Neural progenitor cell (in vitro differentiated cells): ENCODE measurements at regions not wholly inside any gene's neighbourhood (a gene's known extent, or its start where the extent isn't known, plus 50 kb on each side); places are given as distances from the start of the nearest gene placed in this dataset.

Source experiments
- DNase-seq: peaks from one replicate; pipeline ENCODE4 v3.0.0-alpha.2; 2016; ENCODE audit warnings: low spot score
- H2AFZ ChIP-seq: fragments of 200-600 bp; sonication (generic); replicated peaks from 2 replicates; pipeline ENCODE4 v1.6.1; 2016; ENCODE audit warnings: antibody characterized with exemption
- H3F3A ChIP-seq: fragments of 200-600 bp; sonication (generic); 2 replicates; pipeline ENCODE4 v1.6.1; 2016; ENCODE audit warnings: antibody characterized with exemption, low read depth
- H3K27ac ChIP-seq: fragments of 200-600 bp; sonication (generic); 2 replicates; pipeline ENCODE4 v1.5.1; 2016; ENCODE audit warnings: mild to moderate bottlenecking
- H3K27me3 ChIP-seq: fragments of 200-600 bp; sonication (generic); 2 replicates; pipeline ENCODE4 v1.6.1; 2016; ENCODE audit warnings: mild to moderate bottlenecking, moderate library complexity
- H3K36me3 ChIP-seq: fragments of 200-600 bp; sonication (generic); 2 replicates; pipeline ENCODE4 v1.5.1; 2016
- H3K4me1 ChIP-seq: fragments of 200-600 bp; sonication (generic); 2 replicates; pipeline ENCODE4 v1.6.1; 2016; ENCODE audit warnings: mixed run types
- H3K4me2 ChIP-seq: fragments of 200-600 bp; sonication (generic); 2 replicates; pipeline ENCODE4 v1.6.1; 2016
- H3K4me3 ChIP-seq: fragments of 200-600 bp; sonication (generic); 2 replicates; pipeline ENCODE4 v1.5.1; 2016
- H3K79me2 ChIP-seq: fragments of 200-600 bp; sonication (generic); 2 replicates; pipeline ENCODE4 v1.6.1; 2016; ENCODE audit warnings: low read depth
- H3K9ac ChIP-seq: fragments of 200-600 bp; sonication (generic); 2 replicates; pipeline ENCODE4 v1.6.1; 2016
- H3K9me3 ChIP-seq: fragments of 200-600 bp; sonication (generic); 2 replicates; pipeline ENCODE4 v1.5.1; 2016; ENCODE audit warnings: low read depth
- H4K20me1 ChIP-seq: fragments of 200-600 bp; sonication (generic); 2 replicates; pipeline ENCODE4 v1.6.1; 2016; ENCODE audit warnings: low read depth
- H3K27ac Mint-ChIP-seq: 3 replicates; pipeline ENCODE4 v1.8.0; 2021; ENCODE audit warnings: mixed read lengths
- H3K27me3 Mint-ChIP-seq: 2 replicates; pipeline ENCODE4 v1.8.0; 2022; ENCODE audit warnings: low read depth, mild to moderate bottlenecking, inconsistent platforms, moderate library complexity, mixed read lengths; ENCODE audit not compliant: insufficient read depth
- H3K36me3 Mint-ChIP-seq: 3 replicates; pipeline ENCODE4 v1.8.0; 2021; ENCODE audit warnings: mixed read lengths
- H3K4me1 Mint-ChIP-seq: 3 replicates; pipeline ENCODE4 v1.8.0; 2021; ENCODE audit warnings: mixed read lengths
- H3K4me3 Mint-ChIP-seq: 3 replicates; pipeline ENCODE4 v1.8.0; 2021; ENCODE audit warnings: mild to moderate bottlenecking, moderate library complexity, mixed read lengths
- H3K9me3 Mint-ChIP-seq: 3 replicates; pipeline ENCODE4 v1.8.0; 2020; ENCODE audit warnings: mixed read lengths
- EZH2 ChIP-seq: fragments of 200-600 bp; sonication (generic); IDR thresholded peaks from 2 replicates; pipeline ENCODE4 v1.6.1; 2017; ENCODE audit warnings: antibody characterized with exemption, mild to moderate bottlenecking, moderate library complexity
- EZH2phosphoT487 ChIP-seq: fragments of 200-600 bp; sonication (generic); IDR thresholded peaks from 2 replicates; pipeline ENCODE4 v1.6.1; 2017; ENCODE audit warnings: antibody characterized with exemption
- TF ChIP-seq, protein P1 (sequence below): fragments of 200-600 bp; sonication (generic); IDR thresholded peaks from 2 replicates; pipeline ENCODE4 v1.5.1; 2017; ENCODE audit warnings: antibody characterized with exemption, mild to moderate bottlenecking

DNA sequence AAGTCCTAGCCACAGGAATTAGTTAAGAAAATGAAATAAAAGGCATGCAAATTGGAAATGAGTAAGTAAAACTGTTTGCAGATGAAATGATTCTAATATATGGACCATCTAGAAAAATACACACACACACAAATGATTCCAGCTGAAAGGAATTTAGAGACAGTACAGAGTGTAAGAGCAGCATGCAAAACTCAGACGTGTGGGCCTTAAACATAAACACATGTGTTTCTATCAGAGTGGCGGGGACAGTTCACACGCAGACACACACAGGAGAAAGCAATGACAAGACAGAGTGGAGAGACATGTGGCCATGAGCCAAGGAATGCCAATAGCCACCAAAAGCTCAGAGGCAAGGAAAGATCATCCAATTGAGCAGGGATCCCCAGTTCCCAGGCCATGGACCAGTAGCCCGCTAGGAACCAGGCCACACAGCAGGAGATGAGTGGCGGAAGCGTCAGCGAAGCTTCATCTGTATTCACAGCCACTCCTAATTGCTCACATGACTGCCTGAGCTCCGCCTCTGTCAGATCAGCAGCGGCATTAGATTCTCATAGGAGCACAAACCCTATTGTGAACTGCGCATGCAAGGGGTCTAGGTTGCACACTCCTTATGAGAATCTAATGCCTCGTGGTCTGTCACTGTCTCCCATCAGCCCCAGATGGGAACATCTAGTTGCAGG lies 155.4 kb downstream of the ARL4C start:
- Histone ChIP-seq H3K4me1 (peaks cover 7% of the 10 kb centered on the region), H3K4me2 (no peak overlapping the region), H3K79me2 (no peaks in the 10 kb centered on the region), H3K4me3 (no peak overlapping the region), H3F3A (no peaks in the 10 kb centered on the region), H3K9me3 (no peaks in the 10 kb centered on the region), H3K27ac (no peak overlapping the region), H3K27me3 (no peaks in the 10 kb centered on the region), H3K36me3 (no peaks in the 10 kb centered on the region), H4K20me1 (no peaks in the 10 kb centered on the region), H3K9ac (no peak overlapping the region), H2AFZ (no peak overlapping the region)
- no peak for DNase-seq
- Mint-ChIP-seq H3K4me3 (no peak overlapping the region), H3K27ac (no peak overlapping the region), H3K27me3 (peaks cover 6% of the 10 kb centered on the region), H3K9me3 (peaks cover 20% of the 10 kb centered on the region), H3K36me3 (no peaks in the 10 kb centered on the region), H3K4me1 (peaks cover 13% of the 10 kb centered on the region)
- TF ChIP-seq EZH2 = no peak
- TF ChIP-seq, protein P1, sequence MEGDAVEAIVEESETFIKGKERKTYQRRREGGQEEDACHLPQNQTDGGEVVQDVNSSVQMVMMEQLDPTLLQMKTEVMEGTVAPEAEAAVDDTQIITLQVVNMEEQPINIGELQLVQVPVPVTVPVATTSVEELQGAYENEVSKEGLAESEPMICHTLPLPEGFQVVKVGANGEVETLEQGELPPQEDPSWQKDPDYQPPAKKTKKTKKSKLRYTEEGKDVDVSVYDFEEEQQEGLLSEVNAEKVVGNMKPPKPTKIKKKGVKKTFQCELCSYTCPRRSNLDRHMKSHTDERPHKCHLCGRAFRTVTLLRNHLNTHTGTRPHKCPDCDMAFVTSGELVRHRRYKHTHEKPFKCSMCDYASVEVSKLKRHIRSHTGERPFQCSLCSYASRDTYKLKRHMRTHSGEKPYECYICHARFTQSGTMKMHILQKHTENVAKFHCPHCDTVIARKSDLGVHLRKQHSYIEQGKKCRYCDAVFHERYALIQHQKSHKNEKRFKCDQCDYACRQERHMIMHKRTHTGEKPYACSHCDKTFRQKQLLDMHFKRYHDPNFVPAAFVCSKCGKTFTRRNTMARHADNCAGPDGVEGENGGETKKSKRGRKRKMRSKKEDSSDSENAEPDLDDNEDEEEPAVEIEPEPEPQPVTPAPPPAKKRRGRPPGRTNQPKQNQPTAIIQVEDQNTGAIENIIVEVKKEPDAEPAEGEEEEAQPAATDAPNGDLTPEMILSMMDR = no peak

DNA sequence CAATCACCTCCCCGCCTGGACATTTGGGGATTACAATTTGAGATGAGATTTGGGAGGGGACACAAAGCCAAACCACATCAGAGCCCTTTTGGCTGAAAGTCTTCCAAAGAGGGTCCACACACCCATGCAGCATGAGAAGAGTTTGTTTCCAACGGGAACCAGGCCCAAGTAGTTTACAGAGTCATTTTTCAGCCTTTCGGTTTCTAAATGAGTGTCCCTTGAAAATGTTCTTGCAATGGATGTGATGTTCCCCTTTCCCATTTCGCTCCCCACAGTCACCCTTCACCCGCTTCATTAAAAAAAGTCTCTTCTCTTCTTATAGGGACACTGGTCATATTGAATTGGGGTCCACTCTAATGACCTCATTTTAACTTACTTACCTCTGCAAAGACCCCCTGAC lies 157.4 kb downstream of the ARL4C start:
- Mint-ChIP-seq H3K4me1 (peaks cover 21% of the 10 kb centered on the region), H3K36me3 (no peaks in the 10 kb centered on the region)

DNA sequence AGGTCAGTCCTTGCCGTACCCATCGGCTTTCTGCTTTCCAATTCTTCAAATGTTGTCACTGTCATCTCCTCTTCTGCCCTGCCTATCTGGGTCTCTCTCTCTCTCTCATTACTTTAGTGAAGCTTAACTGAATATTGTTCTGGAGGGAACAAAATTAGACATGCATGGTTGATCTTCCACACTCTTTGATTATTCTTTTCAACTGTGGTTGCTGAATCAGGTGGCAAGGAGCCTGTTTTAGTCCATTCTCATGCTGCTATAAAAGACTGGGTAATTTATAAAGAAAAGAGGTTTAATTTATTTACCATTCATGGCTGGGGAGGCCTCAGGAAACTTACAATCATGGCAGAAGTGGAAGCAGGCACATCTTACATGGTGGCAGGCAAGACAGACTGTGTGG lies 157.9 kb downstream of the ARL4C start:
- H4K20me1 ChIP-seq = no peaks in the 10 kb centered on the region
- no peak for TF ChIP-seq EZH2
- TF ChIP-seq EZH2phosphoT487 = no peak

More for the DNA sequence above, 157.4 kb downstream of the ARL4C start:
- Histone ChIP-seq H3K4me3 (no peak overlapping the region), H3K9ac (no peak overlapping the region), H3K79me2 (no peaks in the 10 kb centered on the region), H3K36me3 (no peaks in the 10 kb centered on the region), H3K27ac (no peak overlapping the region), H2AFZ (no peak overlapping the region), H3K9me3 (no peaks in the 10 kb centered on the region), H3K27me3 (no peaks in the 10 kb centered on the region), H3F3A (no peaks in the 10 kb centered on the region), H3K4me1 (no peaks in the 10 kb centered on the region), H4K20me1 (no peaks in the 10 kb centered on the region), H3K4me2 (no peak overlapping the region)
- TF ChIP-seq, protein P1 = no peak
- TF ChIP-seq EZH2 = no peak
- H3K4me3 Mint-ChIP-seq = no peak overlapping the region
- no peak for DNase-seq
- H3K27ac Mint-ChIP-seq = no peak overlapping the region
- H3K27me3 Mint-ChIP-seq = peaks cover 6% of the 10 kb centered on the region
- peaks cover 20% of the 10 kb centered on the region for H3K9me3 Mint-ChIP-seq

DNA sequence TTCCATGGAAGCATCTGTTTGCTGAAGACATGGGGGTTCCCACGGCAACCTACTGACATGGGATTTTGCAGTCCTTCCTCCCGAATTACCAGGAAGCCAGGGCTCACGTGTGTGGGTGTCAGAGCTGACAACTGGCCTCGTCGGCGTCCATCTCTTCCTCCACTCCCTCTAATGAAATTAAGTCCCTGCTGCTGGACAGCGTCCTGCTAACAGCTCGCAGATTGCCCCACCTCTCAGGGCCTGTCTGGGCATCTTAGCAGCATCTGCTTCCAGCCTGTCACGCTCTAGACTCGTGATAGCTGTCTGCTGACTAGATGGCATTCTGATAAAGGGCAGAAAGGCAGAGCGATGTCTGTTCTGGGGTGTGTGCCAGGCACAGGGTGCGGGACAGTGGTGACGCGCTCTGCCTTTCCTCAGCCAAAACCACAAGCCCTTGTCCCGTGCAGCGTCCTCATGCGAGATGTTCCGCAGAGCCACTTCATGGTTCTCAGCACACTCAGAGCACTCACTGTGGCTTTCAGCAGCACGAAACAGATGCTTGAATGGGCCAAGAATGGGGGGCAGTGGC lies 161.1 kb downstream of the ARL4C start:
- peaks cover 47% of the 10 kb centered on the region for H3K4me1 Mint-ChIP-seq
- no peaks in the 10 kb centered on the region for H3K79me2 ChIP-seq
- no peak overlapping the region for H3K4me2 ChIP-seq
- no peaks in the 10 kb centered on the region for H3K36me3 ChIP-seq
- no peak for TF ChIP-seq EZH2
- TF ChIP-seq, protein P1 = no peak
- TF ChIP-seq EZH2phosphoT487 = no peak
- H3K27ac Mint-ChIP-seq = peak overlapping the region; percentile 90
- H3K27me3 Mint-ChIP-seq = peaks cover 8% of the 10 kb centered on the region
- H3K27ac ChIP-seq = no peak overlapping the region
- DNase-seq = peak; percentile 67
- peaks cover 9% of the 10 kb centered on the region for H3K4me1 ChIP-seq
- peaks cover 18% of the 10 kb centered on the region for H3K9me3 Mint-ChIP-seq
- H3K27me3 ChIP-seq = no peaks in the 10 kb centered on the region
- H3K9me3 ChIP-seq = no peaks in the 10 kb centered on the region
- no peak overlapping the region for H3K9ac ChIP-seq
- H3K36me3 Mint-ChIP-seq = no peaks in the 10 kb centered on the region
- H4K20me1 ChIP-seq = no peaks in the 10 kb centered on the region
- no peaks in the 10 kb centered on the region for H3F3A ChIP-seq
- H3K4me3 Mint-ChIP-seq = peak overlapping the region; percentile 24
- H2AFZ ChIP-seq = no peak overlapping the region
- no peak overlapping the region for H3K4me3 ChIP-seq

More for the DNA sequence above, 157.9 kb downstream of the ARL4C start:
- H3K27ac ChIP-seq = no peak overlapping the region
- no peak overlapping the region for H3K4me2 ChIP-seq
- Mint-ChIP-seq H3K4me3 (no peak overlapping the region), H3K36me3 (no peaks in the 10 kb centered on the region), H3K27ac (no peak overlapping the region), H3K4me1 (peaks cover 25% of the 10 kb centered on the region), H3K27me3 (peaks cover 6% of the 10 kb centered on the region), H3K9me3 (peaks cover 20% of the 10 kb centered on the region)
- H3K4me1 ChIP-seq = no peaks in the 10 kb centered on the region
- no peak for DNase-seq
- no peaks in the 10 kb centered on the region for H3K79me2 ChIP-seq
- H3F3A ChIP-seq = no peaks in the 10 kb centered on the region
- no peak overlapping the region for H2AFZ ChIP-seq
- no peaks in the 10 kb centered on the region for H3K27me3 ChIP-seq
- H3K9me3 ChIP-seq = no peaks in the 10 kb centered on the region
- H3K36me3 ChIP-seq = no peaks in the 10 kb centered on the region
- no peak overlapping the region for H3K9ac ChIP-seq
- H3K4me3 ChIP-seq = no peak overlapping the region
